NB4 (cell line): ENCODE measurements at regions not wholly inside any gene's neighbourhood (a gene's known extent, or its start where the extent isn't known, plus 50 kb on each side); places are given as distances from the start of the nearest gene placed in this dataset.
"Not testable (repeated sequence)": the region's sequence is repeated elsewhere in the genome, so short reads cannot be mapped to it uniquely, and the experiment has no call there.

Experiments
- DNase-seq: peaks from one replicate; pipeline ENCODE4 v3.0.0; 2010; ENCODE audit warnings: low read depth
- H3K4me3 ChIP-seq: one replicate; pipeline ENCODE4 v1.5.1; 2011; ENCODE audit warnings: mild to moderate bottlenecking, low read depth, low read length, moderate library complexity
- MYC ChIP-seq: IDR thresholded peaks from 2 replicates; pipeline ENCODE4 v1.6.1; 2011; ENCODE audit warnings: low read depth, low read length
- POLR2A ChIP-seq: IDR thresholded peaks from 2 replicates; pipeline ENCODE4 v1.6.1; 2011; ENCODE audit warnings: mild to moderate bottlenecking; ENCODE audit not compliant: insufficient read length; ENCODE audit errors: extremely low read depth
- TF ChIP-seq, protein P1 (sequence below): IDR thresholded peaks from 2 replicates; pipeline ENCODE4 v1.6.1; 2011; ENCODE audit warnings: low read depth, low read length
- TF ChIP-seq, protein P2 (sequence below): IDR thresholded peaks from one replicate; pipeline ENCODE4 v1.5.1; 2012; ENCODE audit warnings: low read depth, low read length

GRCh38 chr15:36448418-36448817 is 131.0 kb upstream of the CDIN1 start:
- H3K4me3 ChIP-seq = no peak overlapping the region
- TF ChIP-seq, protein P1, sequence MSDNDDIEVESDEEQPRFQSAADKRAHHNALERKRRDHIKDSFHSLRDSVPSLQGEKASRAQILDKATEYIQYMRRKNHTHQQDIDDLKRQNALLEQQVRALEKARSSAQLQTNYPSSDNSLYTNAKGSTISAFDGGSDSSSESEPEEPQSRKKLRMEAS = no peak
- TF ChIP-seq POLR2A = no peak
- no peak for TF ChIP-seq MYC
- TF ChIP-seq, protein P2, sequence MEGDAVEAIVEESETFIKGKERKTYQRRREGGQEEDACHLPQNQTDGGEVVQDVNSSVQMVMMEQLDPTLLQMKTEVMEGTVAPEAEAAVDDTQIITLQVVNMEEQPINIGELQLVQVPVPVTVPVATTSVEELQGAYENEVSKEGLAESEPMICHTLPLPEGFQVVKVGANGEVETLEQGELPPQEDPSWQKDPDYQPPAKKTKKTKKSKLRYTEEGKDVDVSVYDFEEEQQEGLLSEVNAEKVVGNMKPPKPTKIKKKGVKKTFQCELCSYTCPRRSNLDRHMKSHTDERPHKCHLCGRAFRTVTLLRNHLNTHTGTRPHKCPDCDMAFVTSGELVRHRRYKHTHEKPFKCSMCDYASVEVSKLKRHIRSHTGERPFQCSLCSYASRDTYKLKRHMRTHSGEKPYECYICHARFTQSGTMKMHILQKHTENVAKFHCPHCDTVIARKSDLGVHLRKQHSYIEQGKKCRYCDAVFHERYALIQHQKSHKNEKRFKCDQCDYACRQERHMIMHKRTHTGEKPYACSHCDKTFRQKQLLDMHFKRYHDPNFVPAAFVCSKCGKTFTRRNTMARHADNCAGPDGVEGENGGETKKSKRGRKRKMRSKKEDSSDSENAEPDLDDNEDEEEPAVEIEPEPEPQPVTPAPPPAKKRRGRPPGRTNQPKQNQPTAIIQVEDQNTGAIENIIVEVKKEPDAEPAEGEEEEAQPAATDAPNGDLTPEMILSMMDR = no peak
- DNase-seq = no peak

DNA sequence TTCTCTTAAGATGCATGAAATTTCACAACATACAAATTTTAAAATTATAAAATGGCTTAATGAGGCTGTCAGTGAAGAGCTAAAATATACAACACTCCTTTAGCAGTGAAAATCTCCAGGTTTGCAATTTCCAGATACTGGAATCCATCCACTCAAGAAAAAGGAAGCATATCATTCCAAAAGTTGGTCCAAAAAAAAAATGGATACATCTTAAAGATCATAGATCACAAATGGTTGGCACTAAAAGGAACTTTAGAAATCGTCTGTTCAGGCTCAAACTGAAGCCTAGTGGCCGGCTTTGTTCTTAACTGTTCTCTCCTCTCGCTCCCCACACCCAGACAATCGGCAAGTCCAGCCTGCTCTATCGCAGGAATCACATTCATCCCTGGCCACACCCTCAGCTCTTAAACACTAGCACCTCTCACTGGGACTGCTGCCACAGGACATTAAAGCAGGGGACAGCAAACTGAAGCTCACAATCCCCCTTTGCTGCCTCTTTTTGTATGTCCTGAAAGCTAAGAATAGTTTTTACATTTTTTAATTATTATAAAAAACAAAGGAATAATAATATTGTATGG is 130.3 kb upstream of the CDIN1 start:
- TF ChIP-seq POLR2A (no peak), MYC (no peak)
- TF ChIP-seq, protein P1 = no peak
- TF ChIP-seq, protein P2 = no peak
- no peak for DNase-seq
- H3K4me3 ChIP-seq = no peak overlapping the region

DNA sequence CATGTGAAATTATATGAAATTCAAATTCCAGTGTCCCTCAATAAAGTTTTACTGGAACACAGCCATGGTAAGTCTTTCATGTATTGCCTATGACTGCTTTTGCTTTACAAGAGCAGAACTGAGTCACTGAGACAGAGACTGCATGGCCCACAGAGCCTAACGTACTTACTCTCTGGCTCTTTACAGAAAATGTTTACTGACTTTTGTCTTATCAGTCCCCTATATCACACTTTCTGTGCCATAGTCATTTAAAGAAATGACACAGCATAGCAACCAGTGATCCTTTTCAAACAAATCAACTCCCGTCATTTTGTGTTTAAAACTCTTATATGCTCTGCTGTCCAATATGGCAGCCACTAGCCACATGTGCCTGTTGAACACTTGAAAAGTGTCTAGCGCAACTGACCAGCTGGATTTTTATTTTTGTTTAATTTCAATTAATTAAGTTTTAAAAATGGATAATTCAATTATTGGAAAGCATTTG is 129.7 kb upstream of the CDIN1 start:
- TF ChIP-seq, protein P2 = no peak
- no peak overlapping the region for H3K4me3 ChIP-seq
- no peak for DNase-seq

GRCh38 chr15:36454244-36454643 is 125.2 kb upstream of the CDIN1 start:
- H3K4me3 ChIP-seq, DNase-seq: not testable (repeated sequence)

GRCh38 chr15:36458411-36458810 is 121.0 kb upstream of the CDIN1 start:
- H3K4me3 ChIP-seq = no peak overlapping the region
- TF ChIP-seq MYC (no peak), POLR2A (no peak)
- TF ChIP-seq, protein P1 = no peak
- TF ChIP-seq, protein P2 = no peak

GRCh38 chr15:36465304-36465703 is 114.1 kb upstream of the CDIN1 start:
- TF ChIP-seq MYC (no peak), POLR2A (no peak)
- TF ChIP-seq, protein P1 = no peak
- TF ChIP-seq, protein P2 = no peak
- no peak for DNase-seq
- H3K4me3 ChIP-seq = no peak overlapping the region

More at GRCh38 chr15:36458411-36458810, 121.0 kb upstream of the CDIN1 start:
- DNase-seq = no peak
